Gastrocnemius medialis (tissue), 4 donors: ENCODE measurements at regions not wholly inside any gene's neighbourhood (a gene's known extent, or its start where the extent isn't known, plus 50 kb on each side); places are given as distances from the start of the nearest gene placed in this dataset.

ENCODE experiments used
- CTCF ChIP-seq, 5 experiments: fragments of 450-650 bp in 3 of 5; fragments of 200-600 bp in 2 of 5; sonication (generic) in 2 of 5; IDR thresholded peaks in 4 of 5; conservative IDR thresholded peaks in 1 of 5; 1 replicate in 4 of 5; 2 replicates in 1 of 5; pipeline ENCODE4 v1.5.1; 2016 to 2019; ENCODE audit warnings: antibody characterized with exemption in 5 of 5, mild to moderate bottlenecking in 3 of 5, moderate library complexity in 3 of 5
- POLR2A ChIP-seq, 2 donors: fragments of 450-650 bp; IDR thresholded peaks; one replicate each; pipeline ENCODE4 v1.6.1; 2017; ENCODE audit warnings: antibody characterized with exemption in 2 of 2, mild to moderate bottlenecking in 2 of 2, moderate library complexity in 2 of 2

GRCh38 chr4:1530356-1530755, 124.1 kb upstream of the NKX1-1 start:
- TF ChIP-seq CTCF (IDR thresholded peaks at IDR 0.05 in 4 of 5, conservative IDR thresholded peaks at IDR 0.05 in 1 of 5) (no peak), POLR2A (IDR thresholded peaks at IDR 0.05) (no peak)
